HG03175 (cell line): ENCODE measurements at regions not wholly inside any gene's neighbourhood (a gene's known extent, or its start where the extent isn't known, plus 50 kb on each side); places are given as distances from the start of the nearest gene placed in this dataset.

Experiments used
- ATAC-seq: cut with Tn5 transposase; IDR thresholded peaks from one replicate; pipeline ENCODE4 v1.9.1; 2021; ENCODE audit warnings: mild to moderate bottlenecking, moderate library complexity; ENCODE audit not compliant: unreplicated experiment

DNA sequence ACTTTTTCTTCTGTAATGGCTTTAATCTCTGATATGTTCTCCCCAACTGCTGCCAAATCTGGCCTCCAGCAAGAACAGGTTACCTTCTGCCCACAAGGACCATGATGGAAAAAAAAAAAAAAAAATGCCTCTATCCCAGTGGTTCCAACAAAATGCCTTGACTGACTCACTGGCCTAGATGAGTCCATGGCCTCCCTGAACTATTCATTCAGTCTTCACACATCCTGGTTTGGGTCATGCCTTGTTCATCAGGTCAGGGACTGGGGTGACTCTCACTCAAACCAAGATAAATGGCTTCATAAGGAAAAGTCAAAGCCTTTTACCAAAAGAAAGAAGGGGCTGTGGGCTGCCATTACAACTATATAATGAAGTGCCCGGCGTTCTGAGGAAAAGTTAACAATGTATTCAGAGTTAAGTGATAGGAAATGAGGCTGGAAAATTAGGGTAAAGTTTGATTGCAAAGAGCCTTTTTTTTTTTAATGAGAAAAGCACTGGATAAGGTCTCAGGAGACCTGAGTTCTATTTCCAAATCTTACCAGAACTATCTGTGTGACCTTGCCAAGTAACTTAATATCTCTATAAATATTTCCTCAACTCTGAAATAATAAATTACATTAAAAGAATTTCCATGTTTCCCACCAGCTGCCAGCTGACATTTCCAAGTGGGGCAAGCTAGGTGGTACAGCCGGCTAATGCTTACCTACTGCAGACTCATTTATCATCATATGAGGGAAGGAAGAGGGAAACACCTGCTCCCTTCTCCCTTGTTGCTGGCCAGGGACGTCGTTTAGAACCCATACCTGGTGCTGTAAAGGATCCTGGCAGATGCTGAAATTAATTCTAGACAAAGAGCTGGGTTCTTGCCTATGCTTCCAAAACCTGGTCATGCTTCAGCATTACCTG is 380.0 kb upstream of the MARCKS start:
- no peak for ATAC-seq

DNA sequence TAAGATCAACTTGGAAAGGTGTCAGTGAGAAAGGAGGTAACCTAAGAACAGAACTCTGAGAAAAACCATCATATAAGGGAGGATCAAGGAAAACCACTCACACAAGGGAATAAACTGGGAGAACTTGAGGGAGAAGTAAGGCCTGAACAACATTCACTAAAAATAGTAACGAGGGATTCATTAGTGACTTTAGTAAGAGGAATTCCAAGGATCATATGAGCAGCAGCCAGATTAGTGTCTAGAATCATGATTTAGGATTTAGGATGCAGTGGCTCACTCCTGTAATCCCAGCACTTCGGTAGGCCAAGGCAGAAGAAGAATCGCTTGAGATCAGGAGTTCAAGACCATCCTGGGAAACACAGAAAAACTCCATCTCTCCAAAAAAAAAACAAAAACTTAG is 376.5 kb upstream of the MARCKS start:
- ATAC-seq: no peak

DNA sequence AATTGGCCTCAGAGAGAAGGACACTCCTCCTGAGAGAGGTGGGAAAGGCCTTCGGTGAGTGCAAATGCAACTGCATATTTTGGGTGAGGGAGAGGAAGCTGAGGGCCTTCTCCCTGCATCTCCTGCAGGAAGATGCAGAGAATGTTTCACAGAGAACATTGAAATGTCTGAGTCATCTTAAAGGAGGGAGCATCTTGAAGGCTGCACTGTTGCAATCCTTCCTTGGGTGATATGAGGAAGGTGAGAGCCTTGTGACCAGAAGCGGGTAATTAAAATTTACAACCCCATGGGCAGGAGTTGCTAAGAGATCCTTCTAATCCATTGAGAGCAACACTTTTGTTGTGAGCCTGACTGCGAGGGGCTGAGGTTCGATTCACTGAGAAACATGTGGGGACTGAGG is 375.7 kb upstream of the MARCKS start:
- no peak for ATAC-seq

DNA sequence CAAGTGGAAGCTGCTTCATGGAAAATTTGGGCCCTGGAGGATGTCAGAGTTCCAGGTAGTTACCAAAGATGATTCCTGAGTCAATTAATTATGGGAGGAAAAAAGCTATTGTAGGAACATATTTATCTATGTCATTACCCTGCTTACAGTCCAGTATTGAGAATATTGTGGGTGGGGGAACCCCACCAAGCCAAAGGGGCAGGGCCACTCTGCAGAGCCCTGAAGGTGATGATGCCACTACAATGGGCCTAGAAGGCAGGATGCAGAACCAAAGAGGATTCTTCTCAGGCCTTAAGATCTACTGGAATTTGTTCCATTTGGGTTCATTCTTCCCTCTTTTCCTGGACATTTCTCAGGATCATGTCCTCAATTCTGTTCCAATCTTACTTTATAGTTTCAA is 375.2 kb upstream of the MARCKS start:
- no peak for ATAC-seq

DNA sequence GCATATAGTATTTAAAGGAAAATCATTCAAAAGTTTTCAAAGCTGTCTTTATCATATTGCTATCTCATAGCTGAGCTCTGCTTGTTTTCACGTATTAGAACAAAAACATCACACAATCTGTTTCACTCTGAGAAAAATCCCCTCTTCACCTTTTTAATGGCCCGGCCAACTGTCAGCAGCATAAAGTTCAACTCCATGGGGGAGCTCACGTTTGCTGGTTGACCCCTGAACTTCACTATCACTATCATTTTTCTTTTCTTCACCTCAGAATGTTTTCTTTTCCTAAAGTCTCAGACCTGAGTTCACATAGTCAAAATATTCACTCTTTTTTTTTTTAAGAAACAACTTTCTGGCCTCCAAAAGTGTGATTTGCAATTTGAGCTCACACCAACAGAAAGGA is 374.4 kb upstream of the MARCKS start:
- no peak for ATAC-seq

DNA sequence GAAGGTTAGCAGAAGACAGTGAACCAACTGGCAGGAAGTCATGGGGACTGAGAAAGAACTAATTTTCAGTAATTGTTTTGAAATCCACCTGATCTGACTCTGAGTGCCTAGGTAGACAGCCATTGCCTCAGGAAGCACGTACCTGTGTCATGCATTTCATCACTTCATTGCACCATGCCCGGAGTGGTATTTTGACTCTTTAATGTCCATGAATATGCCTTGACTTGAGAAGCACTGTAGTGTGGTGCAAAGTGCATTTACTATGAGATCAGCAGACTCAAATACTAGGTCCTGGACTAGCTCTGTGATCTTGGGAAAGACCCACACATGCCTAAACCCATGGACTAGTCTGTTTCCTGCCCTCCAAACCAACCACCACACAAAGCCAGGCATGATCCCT is 370.9 kb upstream of the MARCKS start:
- no peak for ATAC-seq

DNA sequence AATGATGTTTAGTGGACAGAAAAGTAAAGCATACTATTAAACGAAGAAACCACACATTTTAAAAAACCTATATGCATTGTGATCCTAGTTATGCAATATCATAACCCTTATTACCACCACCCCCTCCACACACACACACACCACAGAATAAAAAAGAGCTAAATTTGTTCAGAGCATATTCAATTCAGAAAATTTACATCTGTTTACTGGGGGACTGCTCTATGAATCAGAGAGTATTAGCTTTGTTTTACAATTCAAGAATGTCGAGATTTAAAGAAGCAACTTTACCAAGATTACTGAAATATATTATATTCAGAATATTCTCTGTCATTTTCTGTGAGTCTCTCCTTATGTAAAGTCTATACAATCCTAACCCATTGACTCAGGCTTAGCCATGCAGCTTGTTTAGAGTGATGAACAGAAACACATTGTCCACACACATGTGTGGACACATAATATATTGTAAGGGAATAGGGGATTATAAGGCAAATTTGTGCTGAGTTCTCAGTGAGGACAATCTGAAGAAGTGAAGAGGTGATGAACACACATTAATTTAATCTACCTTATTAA is 369.6 kb upstream of the MARCKS start:
- ATAC-seq: no peak

DNA sequence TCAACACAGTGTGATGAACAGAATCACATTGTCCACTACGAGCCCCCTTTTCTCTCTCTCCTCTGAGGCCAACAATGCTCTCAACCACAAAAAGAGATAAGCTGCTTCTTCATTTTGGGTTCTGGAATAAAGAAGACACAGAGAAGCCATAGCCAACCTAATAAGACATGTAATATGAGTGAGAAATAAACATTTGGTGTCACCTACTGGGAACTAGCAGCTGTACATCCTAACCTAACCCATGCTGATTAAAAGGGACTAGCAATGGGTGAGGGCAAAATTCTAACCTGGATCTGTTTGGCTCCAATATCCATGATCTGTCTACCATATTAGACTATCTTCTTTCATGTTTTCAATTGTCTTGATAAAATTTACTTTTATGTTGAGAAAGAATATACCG is 369.1 kb upstream of the MARCKS start:
- ATAC-seq: no peak

DNA sequence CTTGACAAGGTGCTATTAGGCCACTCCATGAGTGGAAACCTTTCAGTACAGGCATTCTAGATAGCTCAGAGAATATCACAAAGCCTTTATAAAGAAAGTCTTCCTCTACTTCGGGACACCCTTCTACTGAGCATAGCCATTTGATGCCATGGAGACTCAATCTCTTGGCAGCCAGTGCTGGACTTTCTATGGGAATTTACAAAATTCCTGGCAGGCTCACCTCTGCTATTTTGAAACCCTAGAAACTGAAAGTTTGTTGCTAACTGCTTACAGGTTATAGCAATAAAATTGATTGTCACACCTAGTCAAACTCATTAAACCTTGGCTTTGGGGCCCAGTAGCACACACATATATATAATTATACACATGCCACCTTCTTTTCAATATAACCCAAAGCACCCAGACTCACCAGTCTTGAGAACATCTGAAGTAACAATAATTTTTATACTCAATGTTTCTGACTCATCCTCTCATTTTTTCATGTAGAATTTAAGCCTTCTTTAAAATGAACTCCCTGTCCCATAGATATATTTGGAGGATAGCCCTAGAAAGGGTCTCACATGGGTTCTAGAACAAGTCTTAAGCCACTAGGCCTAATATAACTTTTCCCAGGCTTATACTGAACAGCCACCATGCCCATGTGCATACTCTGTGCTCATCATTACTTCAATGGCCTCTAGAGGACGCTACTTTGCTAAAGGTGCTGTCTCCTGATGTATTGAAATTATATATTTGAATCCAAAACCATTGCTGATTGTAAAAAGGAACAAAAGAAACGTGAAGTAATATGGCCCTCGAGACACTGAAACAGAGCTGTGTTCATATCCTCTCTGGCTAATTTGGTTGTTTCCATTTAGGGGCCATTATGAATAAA is 368.1 kb upstream of the MARCKS start:
- ATAC-seq: no peak

DNA sequence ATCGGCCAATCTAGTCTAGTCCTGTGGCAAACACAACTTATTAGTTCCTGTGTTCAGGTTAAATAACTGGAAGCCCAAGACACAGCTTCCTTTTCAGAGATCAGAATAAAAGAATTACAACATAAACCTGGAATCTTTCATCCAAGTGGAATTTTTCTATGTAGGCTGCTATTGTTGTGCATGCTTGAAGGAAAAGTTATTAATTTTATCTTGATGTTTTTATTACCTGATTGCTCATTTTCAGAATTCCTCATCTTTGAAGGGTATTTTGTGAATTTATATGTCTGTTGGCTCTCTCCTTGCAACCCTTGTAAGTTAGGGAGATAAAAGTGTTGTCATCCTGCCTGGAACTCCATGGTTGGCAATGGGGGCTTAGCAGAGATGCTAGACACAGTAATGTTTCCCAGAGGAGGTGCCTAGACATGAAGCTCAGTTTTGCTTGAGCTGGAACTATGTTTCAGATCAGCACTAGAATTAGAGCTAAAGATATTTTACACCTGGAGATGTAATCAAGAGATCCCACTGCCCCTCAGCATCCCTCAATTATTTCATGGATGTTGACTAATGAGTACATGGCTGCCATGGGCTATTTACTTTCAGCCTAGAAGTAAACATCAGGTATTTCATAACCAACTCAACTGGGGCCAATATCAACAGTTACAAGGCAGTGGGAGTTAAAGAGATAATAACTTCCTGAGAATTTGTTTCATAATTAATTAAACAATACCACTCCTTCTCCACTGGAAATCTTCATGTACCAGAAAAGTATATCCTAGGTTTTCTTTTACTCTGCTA is 367.0 kb upstream of the MARCKS start:
- ATAC-seq: no peak

DNA sequence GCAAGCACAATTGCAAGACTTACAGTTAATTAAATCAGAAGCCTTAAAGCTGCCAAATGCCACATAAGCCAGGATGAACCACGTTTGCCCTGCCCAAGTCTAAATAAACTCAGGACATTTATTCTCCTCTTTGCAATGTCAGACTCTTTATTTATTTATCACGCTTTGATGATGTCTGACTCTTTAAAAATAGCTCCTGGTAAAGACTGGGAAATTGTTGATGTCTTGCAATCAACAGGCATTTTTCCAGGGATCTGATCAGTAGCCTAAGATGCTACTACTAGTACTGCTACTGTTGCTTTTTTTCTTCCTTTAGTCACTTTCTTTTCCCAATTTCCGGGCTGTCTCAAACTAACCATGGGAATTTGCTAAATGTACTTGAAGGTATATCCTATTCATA is 365.8 kb upstream of the MARCKS start:
- no peak for ATAC-seq

DNA sequence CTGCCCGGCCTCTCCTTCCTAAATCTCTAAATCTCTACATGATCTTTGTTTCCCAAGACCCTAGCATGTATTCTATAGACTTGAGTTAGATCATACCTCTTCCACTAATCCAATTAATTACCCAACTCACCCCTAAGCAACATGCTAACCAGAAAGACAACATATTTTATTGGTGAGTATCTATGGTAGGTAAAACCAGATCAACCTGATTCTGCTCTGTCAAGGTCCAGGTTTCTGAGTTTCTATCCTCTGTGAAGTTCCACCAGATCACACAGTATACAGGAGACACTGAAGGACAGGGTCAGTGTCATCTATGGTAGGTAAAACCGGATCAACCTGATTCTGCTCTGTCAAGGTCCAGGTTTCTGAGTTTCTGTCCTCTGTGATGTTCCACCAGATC is 363.2 kb upstream of the MARCKS start:
- no peak for ATAC-seq

DNA sequence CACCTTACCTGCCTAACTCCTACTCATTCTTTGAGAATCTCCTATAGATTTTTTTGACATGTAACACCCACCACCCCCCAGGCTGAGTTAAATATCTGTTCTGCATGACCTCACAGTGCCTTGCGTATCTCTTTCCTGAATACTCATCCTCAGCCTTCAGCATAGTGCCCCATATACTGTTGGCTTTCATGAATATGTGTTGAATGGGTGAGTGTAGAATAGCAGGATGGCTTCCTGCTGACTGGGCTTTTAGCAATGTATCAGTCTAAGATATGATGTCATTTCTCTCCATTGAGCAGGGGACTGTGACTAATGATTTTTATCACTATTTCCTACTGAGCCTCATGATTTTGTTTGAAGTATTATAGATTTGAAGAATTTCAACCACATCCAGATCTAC is 361.6 kb upstream of the MARCKS start:
- no peak for ATAC-seq

DNA sequence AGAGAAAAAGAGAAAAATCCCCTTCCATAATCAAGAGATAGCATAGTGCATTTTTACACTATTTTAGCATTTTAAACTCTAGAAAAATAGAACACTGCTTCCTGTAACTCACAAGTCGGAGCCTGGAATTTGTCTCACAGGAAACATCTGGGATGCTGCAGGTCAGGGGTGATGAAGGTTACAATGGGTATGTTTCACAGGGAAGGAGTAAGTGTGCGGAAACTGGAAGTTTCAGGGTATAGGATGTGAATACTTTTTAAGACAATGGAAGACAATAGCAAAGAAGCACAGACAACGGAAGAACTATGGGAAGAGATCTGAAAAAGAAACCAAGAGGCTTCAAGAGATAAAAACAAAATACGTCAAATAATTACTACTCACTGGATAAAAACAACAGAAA is 361.0 kb upstream of the MARCKS start:
- ATAC-seq: no peak

DNA sequence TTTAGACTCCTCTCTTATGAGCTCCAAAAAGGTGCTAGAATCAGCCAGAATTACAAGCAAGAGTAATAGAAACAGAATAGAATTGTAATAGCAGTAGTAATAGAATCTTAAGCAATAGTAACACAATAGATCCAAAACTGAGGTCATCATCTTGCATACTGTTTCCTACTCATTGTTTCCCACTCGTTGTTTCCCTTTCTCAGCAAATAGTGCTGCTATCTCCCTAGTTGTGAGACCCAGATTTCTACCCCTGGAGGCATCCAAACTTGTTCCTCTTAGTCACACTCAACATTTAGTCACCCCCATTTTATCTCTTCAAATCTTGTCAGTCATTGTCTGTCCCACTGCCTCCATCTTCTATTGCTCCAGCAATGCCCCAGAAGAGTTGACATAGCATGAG is 356.9 kb upstream of the MARCKS start:
- no peak for ATAC-seq

DNA sequence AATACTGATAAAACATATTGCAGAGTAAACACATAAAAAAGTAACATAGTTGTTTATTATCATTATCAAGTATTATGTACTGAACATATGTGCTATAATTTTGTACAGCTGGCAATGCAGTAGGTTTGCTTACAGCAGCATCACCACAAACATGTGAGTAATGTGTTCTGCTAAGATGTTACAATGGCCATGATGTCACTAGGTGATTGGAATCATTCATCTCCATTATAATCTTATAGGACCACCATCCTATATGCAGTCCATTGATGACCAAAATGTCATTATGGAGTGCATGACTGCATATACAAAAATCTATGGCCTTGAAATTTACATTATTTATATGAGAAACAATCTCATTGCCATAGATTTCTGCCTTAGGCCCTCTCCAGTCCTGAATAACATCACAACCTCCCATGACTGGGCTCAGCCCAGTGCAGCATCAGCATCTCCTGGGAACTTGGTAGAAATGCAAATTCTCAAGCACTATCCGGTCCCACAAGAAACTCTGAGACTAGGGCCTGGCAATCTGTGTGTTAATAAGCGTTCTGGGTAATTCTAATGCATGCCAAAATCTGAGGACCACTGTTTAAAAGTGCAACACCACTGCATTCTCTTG is 352.0 kb upstream of the MARCKS start:
- no peak for ATAC-seq

DNA sequence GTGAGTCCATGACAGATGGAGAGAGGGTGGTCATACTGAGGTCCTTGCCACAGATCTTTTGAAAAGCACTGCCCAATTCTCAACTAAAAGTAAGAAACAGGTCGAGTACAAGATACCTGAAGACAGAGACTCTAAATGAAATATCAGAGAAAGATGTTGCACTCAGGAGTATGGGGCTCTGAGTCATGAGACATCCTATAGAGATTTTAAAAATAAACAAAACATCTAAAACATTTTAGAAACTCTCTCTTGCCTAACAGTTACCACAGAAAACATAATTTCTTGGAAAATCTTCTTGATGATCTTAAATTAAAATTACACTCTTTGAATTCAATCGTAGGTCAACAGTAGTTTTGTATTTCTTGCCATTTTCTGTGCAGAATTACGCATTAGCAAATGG is 348.9 kb upstream of the MARCKS start:
- ATAC-seq: no peak

DNA sequence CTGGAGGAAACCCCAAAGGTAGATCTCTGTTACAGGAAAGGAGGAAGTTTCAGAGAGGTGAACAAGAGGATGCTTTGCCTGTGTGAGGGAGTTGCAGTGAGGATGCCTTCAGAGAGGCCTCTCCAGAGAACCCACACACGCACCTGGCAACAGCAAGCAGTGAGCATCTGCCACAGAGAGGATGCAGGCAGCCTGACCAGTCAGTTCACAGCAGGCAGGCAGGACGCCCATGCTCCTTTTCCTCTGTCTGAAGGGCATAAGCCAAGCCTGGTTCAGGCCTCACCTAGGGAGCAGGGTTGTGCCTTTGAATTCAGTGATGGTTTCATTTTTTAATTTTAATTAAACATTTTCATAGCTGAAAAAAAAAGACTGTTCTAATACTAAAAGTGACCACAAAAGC is 346.0 kb upstream of the MARCKS start:
- ATAC-seq: no peak

DNA sequence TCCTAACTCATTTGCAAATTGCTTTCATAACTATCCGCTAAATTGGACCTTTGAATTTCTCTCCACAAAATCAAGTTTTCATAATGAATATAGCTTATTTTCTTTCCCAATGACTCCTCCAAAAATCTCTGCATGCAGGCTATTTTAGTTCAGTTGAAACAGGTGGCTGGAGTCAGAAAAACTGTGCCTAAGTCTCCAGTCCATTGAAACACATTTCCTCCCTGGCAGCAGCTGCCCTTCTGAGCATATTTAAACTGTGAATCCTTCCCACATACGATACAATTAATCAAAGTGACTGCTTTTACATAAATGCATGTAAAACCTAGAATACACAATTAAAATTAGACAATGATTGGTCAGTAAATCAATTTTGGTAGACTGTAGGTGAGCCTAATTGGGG is 344.6 kb upstream of the MARCKS start:
- ATAC-seq: no peak

DNA sequence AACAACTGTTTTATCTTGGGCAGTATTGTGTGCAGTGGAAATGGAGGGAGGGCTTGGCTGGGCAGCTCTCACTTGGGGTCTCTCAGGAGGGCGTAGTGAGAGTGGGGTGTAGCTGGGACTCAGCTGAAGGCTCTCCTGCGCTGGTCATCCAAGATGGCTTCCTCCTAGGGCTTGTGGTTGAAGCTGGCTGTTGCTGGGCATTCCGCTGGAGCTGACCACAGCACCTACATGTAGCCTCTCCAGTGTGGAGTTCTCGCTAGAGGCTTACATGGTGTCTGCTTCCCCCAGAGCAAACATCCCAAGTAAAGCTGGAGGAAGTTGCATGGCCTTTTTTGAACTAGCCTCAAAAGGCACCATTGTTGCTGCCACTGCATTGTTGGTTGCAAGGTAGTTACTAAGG is 344.1 kb upstream of the MARCKS start:
- ATAC-seq: no peak

DNA sequence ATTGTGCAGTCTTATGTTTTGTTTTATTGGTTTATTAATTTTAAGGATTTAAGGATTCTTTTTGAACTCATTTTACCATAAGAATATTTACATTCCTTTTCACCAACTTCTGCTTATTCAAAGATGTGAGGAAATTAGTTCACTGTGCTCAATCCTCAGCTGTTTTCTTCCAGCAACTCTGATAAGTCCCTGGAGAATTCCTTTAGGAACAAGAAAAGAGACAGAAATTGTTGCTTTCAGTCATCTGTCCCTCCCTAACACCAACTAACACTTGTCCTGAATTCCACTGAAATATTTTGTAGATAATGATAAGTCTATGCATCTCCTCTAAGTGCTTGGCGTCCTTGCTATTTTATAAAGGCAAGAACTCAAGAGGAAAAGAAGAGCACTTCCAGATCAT is 334.8 kb upstream of the MARCKS start:
- ATAC-seq: no peak
